HG03159 (cell line): ENCODE measurements at regions not wholly inside any gene's neighbourhood (a gene's known extent, or its start where the extent isn't known, plus 50 kb on each side); places are given as distances from the start of the nearest gene placed in this dataset.
"Not testable (repeated sequence)": the region's sequence is repeated elsewhere in the genome, so short reads cannot be mapped to it uniquely, and the experiment has no call there.

Experiments used
- ATAC-seq: cut with Tn5 transposase; IDR thresholded peaks from one replicate; pipeline ENCODE4 v1.9.1; 2021; ENCODE audit warnings: mild to moderate bottlenecking, moderate library complexity; ENCODE audit not compliant: unreplicated experiment

DNA sequence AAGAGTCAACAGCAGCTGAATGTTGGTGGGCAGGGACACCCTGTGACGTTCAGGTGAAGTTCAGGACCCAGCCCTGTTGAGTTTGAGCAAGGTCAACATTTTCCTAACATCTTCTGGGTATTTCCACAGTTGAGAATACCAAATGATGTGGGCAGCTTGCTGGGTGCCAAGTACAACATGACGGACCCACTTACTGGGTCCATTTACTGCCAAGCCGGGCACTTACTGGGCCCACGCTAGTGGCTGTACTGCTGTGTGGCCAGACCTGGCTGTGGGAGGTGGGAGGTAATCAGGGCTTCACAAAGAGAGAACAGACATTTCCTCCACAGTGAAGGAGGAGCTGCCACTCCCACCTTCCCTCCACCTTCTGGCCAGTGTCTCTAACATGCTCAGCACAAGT, 99.2 kb downstream of the PSMG1 start:
- no peak for ATAC-seq

DNA sequence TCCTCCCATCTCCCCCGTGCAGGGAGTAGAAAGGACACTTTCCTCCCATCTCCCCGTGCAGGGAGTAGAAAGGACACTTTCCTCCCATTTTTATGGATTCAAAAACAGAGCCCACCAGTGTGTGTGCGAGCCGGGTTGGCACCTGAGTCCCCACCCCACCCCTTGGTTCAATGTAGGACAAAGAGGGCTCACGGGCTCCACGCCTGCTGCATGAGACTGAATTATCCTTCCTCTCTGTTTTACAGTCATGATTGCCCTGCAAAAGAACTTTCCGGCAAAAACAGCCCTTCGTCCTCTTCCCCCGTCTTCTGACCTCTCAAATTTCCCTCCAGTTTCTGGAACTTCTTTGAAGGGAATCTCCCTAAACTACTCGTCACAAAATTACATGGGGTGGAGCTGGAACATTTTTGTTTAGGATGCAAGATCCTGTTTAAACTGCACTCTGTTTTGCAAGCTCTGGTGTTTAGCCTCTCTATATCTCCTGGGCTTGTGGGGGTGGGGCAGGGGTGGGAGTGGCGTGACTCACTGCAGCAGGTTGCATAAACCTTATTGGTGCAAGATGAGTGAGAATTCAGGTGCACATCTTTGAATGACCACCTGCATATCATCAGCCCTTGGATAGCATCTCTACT, 99.8 kb downstream of the PSMG1 start:
- ATAC-seq = no peak

DNA sequence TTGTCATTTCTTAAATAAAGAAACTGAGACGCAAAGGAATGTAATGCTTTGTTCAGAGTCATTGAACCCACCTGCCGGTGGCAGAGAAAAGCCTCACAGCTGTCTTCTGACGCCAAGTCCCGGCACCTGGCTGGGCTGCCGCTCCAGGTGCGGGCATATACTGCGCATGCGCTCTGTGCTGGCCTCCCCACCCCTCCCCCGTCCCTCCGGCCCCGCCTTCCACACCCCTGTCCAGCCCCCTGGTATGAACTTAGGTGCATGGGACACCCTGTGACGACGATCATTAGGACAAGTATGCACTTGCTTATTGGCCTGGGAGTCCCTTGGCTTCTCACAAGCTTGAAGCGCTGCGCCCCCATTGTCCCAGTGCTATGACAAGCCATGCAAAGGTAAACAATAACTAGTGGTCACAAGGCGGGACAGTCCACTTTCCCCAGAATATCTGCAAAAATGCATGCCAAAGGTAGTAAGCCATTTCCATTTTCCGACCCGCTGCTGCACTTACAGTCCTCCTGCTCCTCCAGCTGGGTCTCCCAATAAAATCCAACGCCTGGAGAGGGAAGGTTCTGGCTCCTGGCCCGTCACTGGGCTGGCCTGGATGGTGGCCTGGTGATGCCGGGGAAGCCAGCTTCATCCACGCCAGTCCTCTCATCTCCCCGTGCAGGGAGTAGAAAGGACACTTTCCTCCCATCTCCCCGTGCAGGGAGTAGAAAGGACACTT, 100.4 kb downstream of the PSMG1 start:
- ATAC-seq = no peak

DNA sequence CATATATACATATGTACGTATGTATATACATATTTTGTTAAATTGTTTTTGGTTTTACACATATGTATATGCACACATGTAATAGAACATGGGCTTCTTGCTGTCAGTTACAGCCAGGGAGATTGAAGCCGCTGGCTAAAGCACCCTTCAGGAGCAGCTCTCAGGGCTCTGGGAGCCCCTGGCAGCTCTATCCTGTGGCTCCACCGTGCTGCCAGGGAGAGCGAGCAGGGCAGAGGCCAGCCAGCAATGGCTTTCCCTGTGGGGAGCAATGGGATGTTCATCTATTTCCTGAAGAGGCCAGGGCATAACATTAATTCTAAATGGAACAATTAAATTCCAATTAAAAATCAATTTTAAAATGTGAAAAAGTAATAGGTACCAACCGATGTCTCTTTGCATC, 102.9 kb downstream of the PSMG1 start:
- no peak for ATAC-seq

DNA sequence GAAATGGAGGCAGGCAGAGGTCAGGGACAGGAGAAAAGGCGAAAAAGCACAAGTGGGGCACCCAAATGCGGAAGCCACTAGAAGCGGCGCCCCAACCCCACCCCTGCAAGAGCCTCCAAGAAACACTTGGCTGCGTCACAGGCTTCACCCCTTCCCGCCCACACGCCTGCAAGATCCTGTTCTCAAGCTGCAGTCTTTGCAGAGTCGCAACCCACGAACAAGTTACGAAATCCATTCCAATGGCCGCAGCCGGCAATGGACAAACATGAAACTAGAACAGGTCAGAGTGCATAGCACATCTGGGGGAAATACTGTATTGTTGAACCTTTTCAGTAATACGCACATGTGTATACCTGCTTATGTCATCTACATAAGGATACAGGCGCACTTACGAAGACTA, 103.6 kb downstream of the PSMG1 start:
- no peak for ATAC-seq

DNA sequence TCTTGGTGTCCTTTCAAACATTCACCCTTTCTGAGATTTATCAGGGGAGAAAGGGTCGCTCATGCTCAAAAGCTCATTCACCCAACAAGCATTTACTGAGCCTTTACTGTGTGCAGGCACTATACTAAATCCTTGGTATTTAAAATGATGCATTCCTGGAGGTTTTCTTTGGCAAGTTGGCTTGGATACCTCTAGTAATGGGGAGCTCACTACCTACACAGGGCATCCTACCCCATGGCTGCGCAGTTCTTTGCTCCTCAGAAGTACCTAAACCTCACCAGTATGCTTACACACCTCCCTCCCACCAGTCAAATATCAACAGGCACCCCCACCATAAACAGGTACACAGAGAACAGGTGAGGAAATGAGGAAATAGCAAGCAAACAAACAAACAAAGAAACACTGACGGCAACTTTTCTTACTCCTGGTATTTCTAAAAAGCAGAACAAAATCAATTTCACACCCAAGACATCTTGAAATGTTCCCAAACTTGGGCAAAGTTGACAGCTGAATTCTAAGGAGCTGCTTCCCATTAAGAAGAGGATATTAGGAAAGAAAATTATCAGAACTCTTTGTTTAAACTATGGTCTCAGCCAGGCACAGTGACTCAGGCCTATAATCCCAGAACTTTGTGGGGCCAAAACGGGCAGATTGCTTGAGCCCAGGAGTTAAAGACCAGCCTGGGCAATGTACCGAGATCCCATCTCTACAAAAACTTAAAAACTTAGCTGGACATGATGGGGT, 104.8 kb downstream of the PSMG1 start:
- ATAC-seq = no peak

DNA sequence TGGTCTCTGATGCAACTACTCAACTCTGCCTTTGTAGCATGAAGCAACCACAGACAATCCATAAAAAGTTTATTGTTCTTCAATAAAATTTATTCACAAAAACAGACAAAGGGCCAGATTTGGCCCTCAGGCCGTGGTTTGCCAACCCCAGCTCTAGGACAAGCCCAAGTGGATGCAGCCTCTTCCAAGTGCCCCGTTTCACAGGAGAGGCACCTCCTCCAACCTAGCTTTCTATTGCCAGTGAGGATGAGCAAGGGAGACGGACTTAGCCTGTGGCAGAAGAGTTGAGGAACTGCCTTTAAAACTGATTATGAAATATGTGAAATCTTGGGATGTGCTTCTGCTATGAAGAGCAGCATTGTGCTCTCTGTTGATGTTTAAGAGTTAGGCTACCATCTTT, 105.4 kb downstream of the PSMG1 start:
- no peak for ATAC-seq

DNA sequence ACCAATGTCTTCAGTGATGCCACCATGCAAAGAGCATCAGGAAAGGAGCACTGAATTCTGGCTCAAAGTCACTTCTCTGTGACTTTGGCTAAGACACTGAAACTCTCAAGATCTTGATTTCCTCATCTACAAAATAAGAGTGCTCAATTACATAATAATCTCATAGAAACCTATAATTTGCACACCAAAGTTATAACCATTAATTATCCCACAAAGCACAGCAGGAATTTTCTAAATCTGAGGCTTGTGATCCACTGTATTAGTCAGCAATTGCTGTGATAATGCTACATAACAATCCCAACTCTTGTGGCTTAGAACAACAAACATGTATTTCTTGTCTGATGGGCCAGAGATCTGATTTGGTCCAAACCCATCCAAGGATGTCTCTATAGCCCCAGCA, 108.7 kb downstream of the PSMG1 start:
- ATAC-seq = no peak

DNA sequence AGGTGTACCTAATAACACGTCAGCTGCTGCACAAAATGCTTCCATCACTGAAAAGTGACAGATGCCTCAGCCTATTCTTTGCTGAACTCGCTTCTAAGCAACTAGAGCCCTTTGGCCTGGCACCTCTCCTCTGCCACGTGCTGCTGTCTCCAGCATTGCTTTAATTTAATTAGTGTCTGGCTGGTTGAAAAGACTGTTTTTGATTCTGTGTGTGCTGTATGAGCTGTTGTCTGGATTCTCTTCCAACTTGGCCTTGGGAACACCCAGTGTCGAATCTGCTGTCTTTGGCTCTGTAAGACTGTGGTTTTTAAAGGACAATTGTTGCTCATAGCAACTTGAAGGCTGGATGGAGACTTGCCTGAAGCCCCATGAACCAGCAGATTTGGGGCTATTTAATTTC, 109.5 kb downstream of the PSMG1 start:
- no peak for ATAC-seq

DNA sequence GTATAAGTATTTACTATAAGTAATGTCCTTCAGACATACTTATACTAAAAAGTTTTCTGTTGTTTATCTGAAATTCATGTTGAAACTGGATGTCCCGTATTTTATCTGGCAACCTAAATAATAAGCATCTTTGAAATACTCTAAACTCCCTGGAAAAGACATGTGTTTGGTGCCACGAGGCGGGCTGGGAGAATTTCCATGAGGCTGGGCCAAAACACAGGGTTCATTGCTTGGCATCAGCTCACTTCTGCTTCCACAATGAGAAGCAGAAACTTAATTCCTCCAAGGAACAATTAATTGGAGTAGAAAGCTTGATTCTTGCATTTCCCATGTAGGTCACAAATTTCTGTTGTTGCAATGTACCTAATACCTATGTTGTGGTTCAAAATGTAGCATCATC, 110.2 kb downstream of the PSMG1 start:
- no peak for ATAC-seq

DNA sequence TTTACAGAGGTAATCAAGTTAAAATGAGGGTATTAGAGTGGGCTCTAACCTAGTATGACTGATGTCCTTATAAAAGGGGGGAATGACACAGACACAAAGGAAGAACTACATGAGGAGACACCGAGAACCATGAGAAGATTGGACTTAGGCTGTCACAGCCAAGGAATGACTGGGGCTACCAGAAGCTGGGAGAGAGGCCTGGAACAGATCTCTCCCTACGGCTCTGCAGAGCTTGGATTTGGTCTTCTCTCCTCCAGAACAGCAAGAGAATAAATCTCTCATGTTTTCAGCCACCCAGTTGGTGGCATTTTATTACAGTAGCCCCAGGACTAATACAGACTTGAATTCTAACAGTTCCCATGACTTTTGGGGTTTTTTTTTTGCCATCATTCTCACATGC, 110.8 kb downstream of the PSMG1 start:
- no peak for ATAC-seq

DNA sequence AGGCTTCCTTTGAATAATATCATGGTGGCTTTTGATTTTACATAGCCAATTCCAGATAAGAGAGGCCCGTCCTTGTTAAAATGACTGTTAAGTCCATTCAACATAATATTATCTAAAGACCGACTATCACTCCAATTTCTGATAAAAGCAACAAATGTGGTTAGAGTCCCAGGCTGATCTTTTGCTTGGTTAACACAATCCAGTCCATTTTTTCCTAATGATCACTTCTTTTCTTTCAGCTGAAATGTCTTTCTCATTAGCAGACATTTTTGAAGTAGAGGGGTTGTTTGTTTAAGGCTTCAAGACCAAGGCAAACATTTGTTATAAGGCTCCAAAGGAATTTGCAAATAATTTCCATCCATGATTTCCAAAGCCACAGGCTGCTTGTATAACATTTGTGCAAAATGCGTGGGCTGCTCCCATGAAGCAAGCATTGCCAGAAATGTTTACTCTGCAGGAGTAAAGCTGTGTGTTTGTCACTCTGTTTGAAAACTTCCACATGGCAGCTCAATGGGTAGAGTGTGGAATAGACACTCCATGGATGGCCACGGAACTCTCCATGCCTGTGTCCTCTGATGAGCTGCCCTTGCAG, 111.5 kb downstream of the PSMG1 start:
- no peak for ATAC-seq

DNA sequence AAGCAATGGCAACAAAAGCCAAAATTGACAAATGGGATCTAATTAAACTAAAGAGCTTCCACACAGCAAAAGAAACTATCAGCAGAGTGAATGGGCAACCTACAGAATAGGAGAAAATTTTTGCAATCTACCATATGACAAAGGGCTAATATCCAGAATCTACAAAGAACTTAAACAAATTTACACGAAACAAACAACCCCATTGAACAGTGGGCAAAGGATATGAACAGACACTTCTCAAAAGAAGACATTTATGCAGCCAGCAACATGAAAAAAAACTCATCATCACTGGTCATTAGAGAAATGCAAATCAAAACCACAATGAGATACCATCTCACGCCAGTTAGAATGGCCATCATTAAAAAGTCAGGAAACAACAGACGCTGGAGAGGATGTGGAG, 113.4 kb downstream of the PSMG1 start:
- ATAC-seq = not testable (repeated sequence)

DNA sequence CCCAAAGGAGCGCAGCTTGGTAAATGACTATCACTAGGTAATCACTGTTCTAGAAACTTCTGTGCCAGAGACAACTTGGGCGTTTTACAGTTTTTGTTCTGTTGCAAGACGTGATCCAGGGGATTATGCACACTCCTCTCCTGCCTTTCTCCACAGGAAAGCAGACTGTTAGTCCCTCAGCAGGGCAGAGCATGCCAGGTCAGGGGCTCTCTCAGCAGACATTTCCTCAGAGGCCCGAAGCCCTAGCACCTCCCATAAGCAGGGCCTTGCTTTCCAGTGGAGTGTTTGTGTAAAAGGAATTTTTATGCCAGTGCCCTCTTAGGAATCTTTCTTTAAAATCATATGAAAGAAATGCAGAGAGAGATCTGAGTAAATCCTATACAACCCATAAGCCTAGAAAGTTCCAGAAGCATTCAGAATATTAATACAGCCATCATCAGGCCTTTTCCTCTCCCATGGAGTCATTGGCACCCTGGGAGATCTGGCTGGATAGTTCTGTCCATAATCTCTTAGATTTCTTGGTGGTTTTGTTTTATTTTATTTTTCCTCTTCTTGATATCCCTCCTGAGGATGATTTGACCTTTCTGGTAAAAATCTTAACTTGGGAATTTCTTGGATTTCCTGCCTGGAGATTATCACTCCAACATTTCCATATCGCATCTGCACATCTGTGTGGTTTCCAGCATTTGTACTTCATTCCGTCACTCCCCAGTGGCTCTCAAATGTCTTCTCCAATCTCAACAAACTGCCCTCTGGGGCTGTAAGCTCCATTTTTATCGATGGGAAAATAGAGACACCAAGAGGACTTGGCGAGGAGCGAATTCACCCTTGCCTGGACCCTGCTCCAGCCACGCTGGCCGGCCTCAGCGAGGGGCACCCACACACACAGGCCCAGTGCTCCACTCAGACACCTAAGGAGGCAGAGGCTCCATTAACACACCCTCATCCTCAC, 116.1 kb downstream of the PSMG1 start:
- no peak for ATAC-seq

DNA sequence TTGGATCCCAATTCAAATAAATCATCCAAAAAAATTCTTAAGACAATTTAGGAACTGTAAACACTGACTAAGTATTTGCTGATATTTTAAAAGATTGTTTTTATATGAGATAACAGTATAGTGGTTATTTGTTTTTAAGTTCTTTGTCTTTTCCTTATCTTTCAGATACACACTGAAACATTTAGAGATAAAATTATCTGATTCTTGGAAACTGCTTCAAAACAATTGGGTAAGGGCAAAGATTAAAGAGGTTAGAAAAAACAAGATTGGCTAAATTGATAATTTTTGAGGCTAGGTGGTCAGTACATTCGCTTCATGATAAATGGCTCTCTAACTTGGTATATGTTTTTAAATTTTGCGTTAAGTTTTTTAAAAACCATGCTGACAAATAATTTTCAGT, 117.3 kb downstream of the PSMG1 start:
- no peak for ATAC-seq

DNA sequence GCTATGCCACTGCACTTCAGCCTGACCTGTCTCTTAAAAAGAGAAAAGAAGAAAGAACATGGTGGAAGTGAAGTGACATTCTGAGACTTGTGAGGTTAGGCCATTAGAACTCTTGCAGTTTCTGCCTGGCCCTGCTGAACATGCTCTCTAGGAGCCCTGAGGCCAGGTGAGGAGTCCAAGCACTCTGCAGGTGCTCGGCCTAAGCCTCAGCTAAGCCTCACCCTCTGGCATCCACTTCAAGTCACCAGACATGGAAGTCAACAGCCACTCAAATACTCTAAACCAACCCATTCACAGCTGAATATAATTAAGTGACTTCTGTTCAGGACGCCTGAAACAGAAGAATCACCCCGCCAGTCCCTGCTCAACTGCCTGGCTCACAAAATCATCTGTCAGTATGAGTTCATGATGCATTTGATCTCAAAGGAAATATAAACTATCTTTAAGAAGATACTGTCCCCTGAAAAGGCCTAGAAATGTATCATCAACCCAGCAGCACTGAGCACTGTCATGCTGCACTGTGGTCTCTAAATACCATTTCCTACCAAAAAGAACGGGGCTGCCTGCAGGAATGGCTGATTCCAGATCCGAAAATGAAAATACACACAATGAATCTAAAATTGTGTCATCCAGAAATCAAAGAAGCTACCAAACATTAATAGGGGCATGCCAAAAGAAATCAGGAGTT, 118.8 kb downstream of the PSMG1 start:
- no peak for ATAC-seq

DNA sequence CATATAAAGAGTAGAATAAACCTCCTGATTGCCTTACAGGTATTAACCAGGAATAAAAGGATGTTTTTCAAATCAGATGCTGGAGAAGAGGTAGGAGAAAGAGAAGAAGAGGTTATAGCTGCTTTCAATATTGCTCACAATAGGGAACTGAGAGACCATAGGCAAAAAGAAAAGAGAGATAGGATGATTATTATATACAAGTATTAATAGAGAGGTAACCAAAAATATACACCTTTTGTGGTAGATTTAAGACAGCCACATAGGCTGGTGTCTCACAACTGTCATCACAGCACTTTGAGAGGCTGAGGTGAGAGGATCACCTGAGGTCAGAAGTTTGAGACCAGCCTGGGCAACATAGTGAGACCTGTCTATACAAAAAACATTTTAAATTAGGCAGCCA, 119.7 kb downstream of the PSMG1 start:
- ATAC-seq = no peak

DNA sequence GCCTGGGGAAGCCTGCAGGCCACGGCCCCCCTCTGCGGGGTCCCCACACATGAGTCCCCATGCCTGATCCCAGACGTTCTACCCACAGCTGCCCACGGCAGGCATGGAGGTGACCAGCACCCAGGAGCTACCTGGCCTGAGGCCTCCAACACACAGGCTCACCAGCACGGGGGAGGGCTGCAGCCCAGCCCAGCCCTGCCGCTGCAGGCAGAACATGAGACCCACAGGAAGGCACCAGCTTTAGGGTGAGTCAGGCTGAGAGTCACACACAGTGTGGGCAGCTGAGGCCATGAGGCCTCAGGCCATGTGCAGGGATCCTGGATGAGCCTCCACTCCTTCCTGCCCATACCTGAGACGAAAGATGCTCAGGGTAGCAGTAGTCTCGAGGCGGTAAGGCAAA, 121.1 kb downstream of the PSMG1 start:
- no peak for ATAC-seq

DNA sequence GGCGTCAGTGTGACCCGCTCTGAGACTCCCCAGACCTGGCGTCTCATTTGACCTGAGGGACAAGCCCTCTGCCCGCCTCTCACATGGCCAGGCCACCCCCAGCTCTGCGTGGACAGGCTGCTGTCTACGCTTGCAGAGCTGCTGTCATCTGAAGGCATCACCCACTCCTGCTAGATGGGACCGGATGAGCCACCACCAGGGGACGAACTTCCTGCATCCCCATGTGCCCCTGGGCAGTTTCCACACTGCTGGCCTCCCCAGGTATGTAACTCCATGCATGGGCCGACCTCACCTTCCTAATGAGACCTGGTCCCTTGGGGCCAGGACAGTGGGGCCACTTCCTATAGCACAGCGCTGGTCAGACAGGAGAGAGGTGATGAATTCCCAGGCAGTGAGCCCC, 121.5 kb downstream of the PSMG1 start:
- no peak for ATAC-seq

DNA sequence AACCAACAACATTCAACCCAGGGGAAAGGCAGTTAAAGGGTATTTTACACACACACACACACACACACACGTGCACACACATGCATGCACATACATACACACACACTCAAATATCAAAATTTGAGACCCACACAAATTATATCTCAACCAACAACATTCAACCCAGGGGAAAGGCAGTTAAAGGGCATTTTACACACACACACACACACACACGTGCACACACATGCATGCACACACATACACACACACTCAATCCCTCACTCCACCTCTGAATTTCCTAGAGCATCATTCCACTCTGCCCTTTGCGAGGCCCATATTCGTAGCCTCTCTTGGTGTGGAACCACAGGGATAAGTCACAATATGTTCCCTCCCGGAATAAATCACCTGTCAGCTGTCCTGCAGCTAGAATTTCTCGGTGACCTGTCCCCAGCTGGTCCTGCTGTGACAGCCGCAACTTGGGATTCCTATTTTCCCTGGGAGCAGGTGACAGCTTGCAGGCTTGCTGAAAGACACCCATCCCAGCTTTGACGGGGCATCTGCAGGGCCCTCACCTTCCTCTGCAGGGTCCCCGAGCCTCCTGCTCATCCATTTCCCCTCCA, 122.7 kb downstream of the PSMG1 start:
- no peak for ATAC-seq
